NCI-H226 (cell line): ENCODE measurements at regions not wholly inside any gene's neighbourhood (a gene's known extent, or its start where the extent isn't known, plus 50 kb on each side); places are given as distances from the start of the nearest gene placed in this dataset.
"Not testable (repeated sequence)": the region's sequence is repeated elsewhere in the genome, so short reads cannot be mapped to it uniquely, and the experiment has no call there.

Experiments
- DNase-seq: peaks from one replicate; pipeline ENCODE4 v3.0.0-alpha.2; 2015

- DNase-seq: no peak
Observed at GRCh38 chr7:112930787-112931186, 140.6 kb upstream of the TMEM168 start.

DNA sequence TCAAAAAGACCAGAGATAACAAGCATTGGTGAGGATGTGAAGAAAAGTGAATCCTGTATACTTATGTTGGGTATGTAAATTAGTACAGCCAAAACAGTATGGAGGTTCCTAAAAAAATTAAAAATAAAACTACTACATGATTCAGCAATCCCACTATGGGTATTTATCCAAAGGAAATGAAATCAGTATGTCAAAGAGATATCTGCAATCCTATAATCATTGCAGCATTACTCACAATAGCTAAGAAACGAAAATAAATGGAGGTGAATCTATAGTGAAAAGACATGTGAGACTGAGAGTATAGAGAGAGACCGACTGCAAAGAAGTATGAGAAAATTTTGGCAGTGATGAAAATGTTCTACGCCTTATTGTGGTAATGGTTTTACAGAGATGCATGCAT is 139.2 kb upstream of the TMEM168 start:
- DNase-seq: no peak

DNA sequence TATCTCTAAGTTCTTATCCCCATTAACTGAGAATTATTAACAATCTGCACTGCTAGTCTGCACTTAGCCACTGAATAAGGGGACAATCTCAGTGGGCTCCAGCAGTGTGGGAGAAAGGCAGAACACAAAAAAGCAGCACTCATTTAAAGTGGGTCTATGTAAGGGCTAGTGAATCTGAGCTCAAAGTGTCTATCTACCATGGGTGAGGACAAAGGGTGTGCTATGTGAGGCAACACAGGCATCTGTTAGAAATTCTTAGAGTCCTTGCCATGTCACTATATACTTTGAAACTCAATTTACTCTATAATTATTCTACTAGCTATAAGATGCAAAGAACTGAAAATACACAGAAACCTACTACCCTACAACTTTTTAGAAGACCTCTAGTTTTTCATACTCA is 135.8 kb upstream of the TMEM168 start:
- no peak for DNase-seq

GRCh38 chr7:112922546-112922945 is 132.4 kb upstream of the TMEM168 start:
- not testable (repeated sequence) for DNase-seq

- DNase-seq: not testable (repeated sequence)
Observed at GRCh38 chr7:112916431-112916830, 126.2 kb upstream of the TMEM168 start.

DNA sequence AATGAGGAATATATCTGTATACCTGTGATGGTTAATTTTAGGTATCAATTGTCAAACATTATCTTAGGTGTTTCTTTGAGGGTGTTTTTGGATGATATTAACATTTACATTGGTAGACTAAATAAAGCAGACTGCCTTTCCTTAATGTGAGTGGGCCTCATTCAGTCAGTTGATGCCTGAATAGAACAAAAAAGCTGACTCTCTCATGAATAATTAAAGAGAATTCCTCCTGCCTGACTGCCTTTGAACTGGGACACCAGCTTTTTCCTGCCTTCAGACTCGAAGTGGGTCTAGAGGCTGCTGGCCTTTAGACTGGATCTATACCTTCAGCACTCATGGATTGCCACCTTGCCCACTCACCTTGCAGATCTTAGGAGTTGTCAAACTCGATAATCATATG is 117.9 kb upstream of the TMEM168 start:
- no peak for DNase-seq

GRCh38 chr7:112907658-112908057 is 117.5 kb upstream of the TMEM168 start:
- no peak for DNase-seq

- DNase-seq: no peak
Observed at GRCh38 chr7:112905950-112906349, 115.8 kb upstream of the TMEM168 start.

- no peak for DNase-seq
Observed at GRCh38 chr7:112905413-112905812, 115.2 kb upstream of the TMEM168 start.

- peak; percentile 53 for DNase-seq
Observed at GRCh38 chr7:112898432-112899290, 108.5 kb upstream of the TMEM168 start.

DNA sequence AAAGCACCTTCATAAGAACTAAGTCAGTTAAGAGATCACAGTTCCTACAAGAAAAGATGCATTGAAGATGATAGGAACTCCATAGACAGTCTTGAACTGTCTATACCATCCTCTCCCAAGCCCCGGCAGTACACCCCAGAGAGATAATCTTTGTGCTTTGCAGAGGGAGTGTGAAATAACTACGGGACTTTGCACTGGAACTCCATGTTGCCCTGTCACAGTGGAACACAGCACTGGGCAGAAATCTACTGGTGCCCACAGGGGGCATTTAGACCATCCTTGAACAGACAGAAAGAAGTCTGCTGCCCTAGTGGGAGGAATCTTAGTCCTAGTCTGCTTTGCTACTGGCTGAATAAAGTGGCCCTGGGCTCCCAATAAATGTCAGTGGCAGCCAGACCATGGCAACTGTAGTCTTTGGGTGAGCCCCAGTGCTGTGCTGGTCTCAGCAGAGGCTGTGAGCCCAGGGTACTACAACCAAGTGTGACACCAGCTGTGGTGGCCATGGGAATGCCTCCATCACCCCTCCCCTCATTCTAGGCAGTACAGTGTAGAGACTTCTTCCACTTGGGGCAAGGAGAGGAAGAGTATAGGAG is 107.7 kb upstream of the TMEM168 start:
- no peak for DNase-seq

DNA sequence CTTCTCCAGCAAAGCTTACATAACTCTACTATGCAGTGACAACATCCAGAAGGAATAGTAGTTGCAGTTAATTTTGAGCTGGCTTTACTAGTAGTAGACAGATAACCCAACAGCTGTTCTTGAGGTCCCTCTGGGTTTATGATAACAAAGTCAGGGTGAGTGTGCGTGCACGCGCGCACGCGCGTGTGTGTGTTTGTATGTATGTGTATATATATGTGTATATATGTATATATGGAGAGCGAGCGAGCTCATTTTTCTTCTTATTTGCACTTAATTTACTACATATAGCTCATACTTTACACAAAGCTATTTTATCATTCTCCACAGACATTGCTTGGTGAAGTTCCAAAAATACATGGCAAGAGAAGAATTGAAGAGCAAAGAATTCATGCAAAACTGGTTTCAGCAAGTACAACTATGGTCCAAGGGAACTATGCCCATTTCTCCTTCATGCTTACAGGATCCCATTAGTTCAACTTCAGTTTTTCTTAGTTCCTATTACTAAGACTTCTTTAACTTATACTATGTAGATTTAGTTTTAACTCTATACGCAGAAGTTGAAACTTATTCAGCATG is 105.9 kb upstream of the TMEM168 start:
- DNase-seq: no peak

DNA sequence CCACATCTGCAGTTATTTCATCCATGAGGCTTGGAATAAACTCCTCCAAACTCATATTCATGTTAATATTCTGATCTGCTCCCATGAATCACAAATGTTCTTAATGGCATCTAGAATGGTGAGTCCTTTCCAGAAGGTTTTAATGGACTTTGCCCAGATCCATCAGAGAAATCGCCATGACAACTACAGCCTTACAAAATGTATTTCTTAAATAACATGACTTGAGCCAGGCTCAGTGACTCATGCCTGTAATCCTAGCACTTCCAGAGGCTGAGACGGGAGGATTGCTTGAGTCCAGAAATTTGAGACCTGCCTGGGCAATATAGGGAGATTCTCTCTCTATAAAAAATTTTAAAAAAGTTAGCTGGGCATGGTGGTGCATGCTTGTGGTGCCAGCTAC is 102.1 kb upstream of the TMEM168 start:
- peak; percentile 31 for DNase-seq

- no peak for DNase-seq
Observed at GRCh38 chr7:112891698-112892097, 101.5 kb upstream of the TMEM168 start.

GRCh38 chr7:112889834-112890438 is 99.7 kb upstream of the TMEM168 start:
- no peak for DNase-seq

- DNase-seq: no peak
Observed at GRCh38 chr7:112889268-112889667, 99.1 kb upstream of the TMEM168 start.

DNA sequence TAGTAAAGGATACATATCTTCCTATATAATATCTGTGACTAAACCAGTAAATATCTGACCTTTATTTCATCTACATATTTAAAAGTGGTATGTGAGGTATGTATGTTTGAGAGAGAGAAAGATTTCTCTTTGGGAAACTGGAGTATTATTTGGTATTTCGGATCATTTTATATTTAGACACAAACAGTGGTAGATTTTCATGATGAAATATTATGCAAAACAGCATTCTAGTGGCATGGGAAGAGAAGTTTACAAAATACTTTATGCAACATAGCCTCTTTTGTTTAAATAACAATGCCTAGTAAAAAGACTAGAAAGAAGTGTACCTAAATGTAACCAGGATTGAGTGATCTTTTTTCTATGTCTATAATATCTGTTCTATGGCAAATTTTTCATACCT is 98.6 kb upstream of the TMEM168 start:
- DNase-seq: no peak

GRCh38 chr7:112887976-112888375 is 97.8 kb upstream of the TMEM168 start:
- DNase-seq: no peak

GRCh38 chr7:112887337-112887736 is 97.1 kb upstream of the TMEM168 start:
- no peak for DNase-seq

- no peak for DNase-seq
Observed at GRCh38 chr7:112886208-112886607, 96.0 kb upstream of the TMEM168 start.

DNA sequence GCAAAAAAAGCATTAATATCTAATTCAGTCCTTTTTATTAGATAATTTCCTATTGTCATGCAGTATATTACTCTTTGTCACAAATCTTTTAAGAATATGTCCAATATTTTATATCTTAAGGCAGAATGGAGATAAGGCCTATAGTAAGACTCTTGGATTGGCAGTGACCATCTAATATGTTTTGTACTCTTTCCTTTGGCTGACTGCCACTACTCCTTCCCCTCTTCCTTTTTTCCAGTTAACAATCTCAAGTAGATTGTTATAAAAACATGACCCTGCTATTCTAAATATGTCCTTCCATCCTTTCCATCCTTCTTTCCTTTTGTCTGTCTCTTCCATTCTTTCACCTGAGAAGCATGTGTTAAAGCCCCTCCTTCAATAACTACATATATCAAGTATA is 92.8 kb upstream of the TMEM168 start:
- DNase-seq: no peak

DNA sequence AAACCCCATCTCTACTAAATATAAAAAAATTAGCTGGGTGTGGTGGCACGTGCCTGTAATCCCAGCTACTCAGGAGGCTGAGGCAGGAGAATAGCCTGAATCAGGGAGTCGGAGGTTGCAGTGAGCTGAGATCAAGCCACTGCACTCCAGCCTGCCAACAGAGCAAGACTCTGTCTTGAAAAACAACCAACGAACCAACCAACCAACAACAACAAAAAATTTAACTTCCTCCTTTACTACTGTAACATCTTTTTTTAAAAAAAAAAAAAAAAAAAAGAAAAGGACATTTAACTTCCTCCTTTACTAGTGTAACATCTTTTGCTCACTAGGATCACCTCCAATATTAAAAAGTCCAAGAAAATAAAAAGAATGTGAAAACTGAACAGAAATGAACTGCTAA is 92.3 kb upstream of the TMEM168 start:
- DNase-seq: no peak

GRCh38 chr7:112882022-112882421 is 91.8 kb upstream of the TMEM168 start:
- DNase-seq: no peak
